ENCODE measurements at regions not wholly inside any gene's neighbourhood (a gene's known extent, or its start where the extent isn't known, plus 50 kb on each side); places are given as distances from the start of the nearest gene placed in this dataset.
A peak's percentile ranks its signal among the peaks of the same experiment; 100 is the strongest.
"Not testable (repeated sequence)": the region's sequence is repeated elsewhere in the genome, so short reads cannot be mapped to it uniquely, and the experiment has no call there.

DNA sequence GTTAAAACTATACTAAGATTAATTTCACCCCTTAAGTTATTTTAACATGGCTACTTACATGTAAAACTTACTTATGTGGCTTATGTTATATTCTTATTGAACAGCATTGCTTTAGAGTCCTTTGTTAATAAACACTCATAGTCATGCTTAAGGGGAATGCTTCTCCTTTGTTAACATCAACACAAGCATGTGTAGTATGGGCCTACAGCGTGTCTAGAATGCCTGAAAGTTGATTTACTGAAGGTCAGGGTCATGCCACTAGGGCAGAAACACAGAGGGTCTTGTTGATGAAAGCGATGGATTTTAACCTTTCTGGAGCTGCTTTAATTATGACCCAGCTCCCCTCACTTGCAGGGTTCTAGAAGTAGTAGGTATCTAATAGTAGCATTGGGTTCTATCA, 159.8 kb upstream of the DLX2 start:
- no peak for DNase-seq

GRCh38 chr2:172264820-172265219, 162.1 kb upstream of the DLX2 start:
- DNase-seq, result not testable (repeated sequence)

GRCh38 chr2:172269507-172270244, 157.7 kb upstream of the ITGA6 start:
- not testable (repeated sequence) for DNase-seq

DNA sequence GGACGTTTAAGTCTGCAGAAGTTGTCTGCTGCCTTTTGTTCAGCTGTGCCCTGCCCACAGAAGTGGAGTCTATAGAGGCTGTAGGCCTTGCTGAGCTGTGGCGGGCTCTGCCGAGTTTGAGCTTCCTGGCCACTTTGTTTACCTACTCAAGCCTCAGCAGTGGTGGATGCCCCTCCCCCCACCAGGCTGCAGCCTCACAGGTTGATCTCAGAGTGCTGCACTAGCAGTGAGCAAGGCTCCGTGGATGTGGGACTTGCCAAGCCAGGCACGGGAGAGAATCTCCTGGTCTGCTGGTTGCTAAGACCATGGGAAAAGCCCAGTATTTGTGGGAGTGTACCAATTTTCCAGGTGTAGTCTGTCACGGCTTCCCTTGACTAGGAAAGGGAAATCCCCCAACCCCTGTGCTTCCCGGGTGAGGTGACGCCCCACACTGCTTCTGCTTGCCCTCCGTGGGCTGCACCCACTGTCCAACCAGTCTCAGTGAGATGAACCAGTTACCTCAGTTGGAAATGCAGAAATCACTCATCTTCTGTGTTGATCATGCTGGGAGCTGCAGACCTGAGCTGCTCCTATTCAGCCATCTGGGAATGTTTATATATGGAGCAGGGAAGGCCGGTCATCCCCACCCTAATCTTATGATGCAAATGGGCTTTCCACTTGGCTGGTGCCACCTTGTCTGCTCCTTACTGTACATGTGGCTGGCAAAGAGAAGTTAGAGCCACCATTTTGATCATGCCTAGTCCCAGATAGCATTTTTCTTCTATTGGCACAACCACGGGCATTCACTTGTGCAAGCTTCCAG, 156.9 kb upstream of the ITGA6 start:
- DNase-seq, result no peak

DNA sequence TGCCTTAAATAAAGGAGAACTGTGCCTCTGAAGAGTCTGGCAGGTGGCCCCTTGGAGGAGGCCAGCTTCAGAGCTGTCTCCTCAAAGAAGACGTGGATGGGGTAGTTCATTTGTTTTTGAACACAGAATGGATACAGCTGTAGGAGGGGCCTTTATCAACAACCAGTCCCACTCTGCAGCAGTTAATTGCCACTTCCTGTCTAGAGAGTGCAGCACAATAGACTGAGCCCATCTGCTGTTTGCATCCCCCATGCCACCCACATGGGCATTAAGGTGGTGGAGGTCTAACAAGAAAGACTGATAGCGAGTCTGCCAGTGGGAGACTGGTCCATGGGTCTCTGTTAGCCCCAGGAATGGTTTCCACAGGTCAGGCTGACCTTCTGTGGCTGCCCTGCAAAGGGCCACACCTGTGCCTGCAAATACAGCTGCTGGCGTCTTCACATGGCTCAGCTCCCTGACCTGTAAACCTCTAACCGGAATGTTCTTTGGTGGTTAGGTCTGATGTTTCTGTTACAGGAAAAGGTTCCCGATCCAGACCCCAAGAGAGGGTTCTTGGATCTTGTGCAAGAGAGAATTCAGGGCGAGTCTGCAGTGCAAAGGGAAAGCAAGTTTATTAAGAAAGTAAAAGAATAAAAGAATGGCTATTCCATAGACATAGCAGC, 153.3 kb upstream of the ITGA6 start:
- DNase-seq, result no peak

DNA sequence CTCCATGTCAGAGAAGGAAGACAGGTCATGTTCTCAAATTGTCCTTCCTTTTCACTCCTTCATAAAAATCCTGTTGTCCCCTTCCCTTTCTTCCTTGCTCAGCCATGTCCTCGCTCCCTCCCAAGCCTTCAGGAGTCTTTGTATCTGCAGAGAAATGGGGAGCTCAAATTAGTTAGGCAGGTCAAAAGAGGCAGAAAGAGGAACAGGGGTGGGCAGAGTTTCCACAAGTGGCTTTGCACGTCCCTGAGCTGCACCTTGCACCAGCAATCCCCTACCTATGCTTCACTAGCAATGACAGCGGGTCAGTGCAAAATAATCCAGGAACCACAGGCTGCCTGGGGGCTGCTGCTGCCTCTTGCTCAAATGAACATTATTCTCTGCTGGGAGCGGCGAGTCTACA, 152.1 kb upstream of the ITGA6 start:
- DNase-seq, result no peak

GRCh38 chr2:172276961-172277360, 150.4 kb upstream of the ITGA6 start:
- DNase-seq, result no peak

DNA sequence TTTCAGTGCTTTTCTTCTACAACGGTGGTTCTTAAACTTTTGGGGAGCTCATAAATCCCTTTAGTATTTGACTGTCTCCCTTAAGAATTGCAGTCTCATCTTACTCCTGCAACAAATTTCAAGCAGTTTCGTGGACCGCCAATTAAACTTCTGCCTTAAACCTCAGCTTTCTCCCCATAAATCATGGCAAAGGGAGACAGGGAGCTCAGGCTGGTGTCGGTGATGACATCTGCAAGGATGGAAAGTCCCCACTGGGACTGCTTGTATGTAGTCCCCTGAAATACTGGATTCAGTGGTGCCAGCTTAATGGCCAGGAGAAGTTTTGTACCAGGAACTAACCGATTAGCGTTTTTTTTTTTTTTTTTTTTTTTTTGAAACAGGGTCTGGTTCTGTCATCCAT, 148.7 kb upstream of the ITGA6 start:
- DNase-seq, result no peak

GRCh38 chr2:172279214-172279613, 148.2 kb upstream of the ITGA6 start:
- no peak for DNase-seq

GRCh38 chr2:172279813-172280212, 147.6 kb upstream of the ITGA6 start:
- no peak for DNase-seq

- DNase-seq, result peak; percentile 98 to 99
These were observed 146.6 kb upstream of the ITGA6 start for GRCh38 chr2:172280571-172281361.

DNA sequence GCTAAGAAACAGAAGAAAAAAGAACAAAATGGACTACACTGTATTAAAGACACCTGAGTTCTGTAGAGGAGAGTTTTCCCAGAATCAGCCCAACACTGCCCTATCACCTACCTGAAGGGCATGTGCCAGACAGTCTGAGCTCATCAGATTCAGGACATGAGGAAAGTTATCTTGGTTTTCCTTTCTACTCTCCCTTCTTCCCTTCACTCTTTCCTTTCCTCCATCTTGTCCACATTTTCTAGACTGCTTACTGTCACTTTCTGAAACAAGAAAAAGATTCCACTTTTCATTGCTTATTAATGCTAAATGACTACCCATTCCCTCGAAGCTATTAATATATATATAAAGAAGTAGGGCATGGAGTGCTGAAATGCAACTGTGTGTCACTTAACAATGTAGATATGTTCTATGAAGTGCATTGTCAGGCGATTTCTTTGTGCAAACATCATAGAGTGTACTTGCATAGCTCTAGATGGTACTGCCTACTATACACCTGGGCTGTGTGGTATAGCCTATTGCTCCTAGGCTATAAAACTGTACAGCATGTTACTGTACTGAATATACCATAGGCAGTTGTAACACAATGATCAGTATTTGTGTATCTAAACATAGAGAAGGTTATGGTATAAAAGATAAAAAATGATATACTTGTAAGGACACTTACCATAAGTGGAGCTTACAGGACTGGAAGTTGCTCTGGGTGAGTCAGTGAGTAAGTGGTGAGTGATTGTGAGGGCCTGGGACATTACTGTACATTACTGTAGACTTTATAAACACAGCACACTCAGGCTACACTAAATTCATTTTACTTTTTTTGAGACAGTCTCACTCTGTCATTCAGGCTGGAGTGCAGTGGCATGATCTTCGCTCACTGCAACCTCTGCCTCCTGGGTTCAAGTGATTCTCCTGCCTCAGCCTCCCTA, 145.5 kb upstream of the ITGA6 start:
- no peak for DNase-seq

DNA sequence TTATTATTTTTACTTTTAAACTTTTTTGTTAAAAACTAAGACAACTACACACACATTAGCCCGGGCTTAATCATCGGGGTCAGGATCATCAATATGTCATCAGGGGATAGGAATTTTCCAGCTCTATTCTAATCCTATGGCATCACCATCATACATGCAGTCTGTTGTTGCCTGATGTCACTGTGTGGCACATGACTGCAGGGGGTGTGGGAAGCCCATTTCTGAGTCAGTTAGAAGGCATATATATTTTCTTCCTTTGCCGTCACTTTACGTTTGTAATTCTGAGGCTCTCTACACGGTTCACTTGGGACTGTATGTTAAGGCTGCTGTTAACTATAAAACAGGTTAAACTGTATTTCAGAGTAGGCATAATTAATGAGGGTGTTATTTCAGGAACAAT, 144.4 kb upstream of the ITGA6 start:
- DNase-seq, result no peak

- no peak for DNase-seq
These were observed 143.9 kb upstream of the ITGA6 start for GRCh38 chr2:172283476-172283875.

- no peak for DNase-seq
These were observed 143.2 kb upstream of the ITGA6 start for GRCh38 chr2:172284209-172284608.

DNA sequence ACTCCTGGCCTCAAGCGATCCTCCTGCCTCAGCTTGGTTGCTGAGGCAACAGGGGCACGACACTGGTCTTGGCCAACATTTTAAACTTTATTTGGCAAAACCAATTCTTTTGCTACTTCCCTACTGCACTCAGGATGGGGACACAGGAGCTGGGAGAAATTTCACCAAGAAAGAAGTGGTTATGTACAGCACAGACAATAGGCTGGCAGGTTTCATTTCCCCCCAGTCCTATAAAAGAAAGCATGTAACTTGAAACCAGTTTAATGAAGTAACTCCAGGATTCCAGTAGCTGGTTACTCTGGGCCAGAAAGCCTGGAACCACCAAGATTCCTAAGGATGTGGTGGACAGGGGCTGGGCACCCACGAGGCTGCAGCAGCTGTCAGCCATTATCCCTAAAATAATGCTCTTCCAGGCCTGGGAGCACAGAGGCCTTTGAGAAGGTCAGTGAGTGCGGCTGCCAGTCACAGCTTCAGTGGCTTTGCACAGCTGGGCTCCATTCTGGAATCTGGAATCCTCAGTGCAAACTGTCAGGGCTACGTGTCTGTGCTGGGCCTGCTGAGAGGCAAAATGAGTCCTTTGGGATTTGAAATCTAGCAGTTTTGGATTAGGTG, 142.3 kb upstream of the ITGA6 start:
- no peak for DNase-seq

GRCh38 chr2:172285760-172286159, 141.6 kb upstream of the ITGA6 start:
- DNase-seq, result no peak

GRCh38 chr2:172287190-172287589, 140.2 kb upstream of the ITGA6 start:
- no peak for DNase-seq

DNA sequence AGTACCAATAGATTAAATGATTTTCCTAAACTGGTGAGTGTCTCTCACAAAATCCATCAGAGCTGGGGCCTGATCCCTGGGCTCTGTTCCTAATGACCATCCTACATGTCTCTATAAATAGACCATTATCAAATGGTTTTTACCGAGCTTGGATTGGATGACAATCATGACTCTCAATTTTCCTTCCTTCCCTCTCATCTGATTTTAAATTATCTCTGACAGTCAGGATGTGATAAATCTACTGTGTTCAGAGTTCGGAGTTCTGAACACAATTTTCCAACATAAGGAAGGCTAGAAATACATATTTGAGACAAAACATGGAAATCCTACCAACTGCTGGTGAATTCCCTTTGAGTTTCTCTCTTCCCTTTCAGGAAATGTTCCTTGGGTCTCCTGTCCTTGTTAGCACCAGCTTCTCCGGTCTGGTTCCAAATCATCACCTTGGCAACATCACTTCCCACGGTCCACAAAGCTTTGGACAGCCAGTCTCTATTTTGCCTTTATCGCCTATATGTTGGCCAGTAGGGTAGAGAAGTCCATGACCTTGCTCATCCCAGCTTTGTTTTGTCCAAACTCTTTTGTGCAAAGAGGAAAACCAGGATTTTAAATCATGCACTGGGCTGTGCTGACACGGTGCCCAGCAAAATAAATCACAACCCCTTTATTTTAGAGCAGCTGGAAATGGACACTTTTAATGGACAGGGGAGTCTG, 139.6 kb upstream of the ITGA6 start:
- DNase-seq, result no peak

DNA sequence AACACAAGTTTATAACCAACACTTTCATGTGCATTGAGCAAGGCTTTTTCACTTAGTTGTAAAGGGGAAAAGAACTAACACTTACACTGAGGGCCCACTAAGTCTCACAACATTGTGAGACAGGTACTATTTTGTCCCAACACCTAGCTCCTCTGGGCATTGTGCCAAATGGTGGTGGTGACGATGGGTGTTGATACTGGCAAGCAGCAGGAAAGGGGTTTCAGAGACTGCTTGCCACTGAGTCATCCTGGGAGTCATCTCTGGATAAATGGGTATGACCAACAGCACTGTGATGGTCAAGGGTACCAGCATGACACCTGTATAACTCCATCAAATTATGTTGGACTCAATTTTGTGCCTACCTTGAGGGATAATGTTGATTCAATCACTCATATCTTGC, 138.8 kb upstream of the ITGA6 start:
- no peak for DNase-seq

- DNase-seq, result peak; percentile 48 to 57
These were observed 133.4 kb upstream of the ITGA6 start for GRCh38 chr2:172293952-172294351.

Data from AML-193 (cell line).